Hepatocyte (in vitro differentiated cells): ENCODE measurements at regions not wholly inside any gene's neighbourhood (a gene's known extent, or its start where the extent isn't known, plus 50 kb on each side); places are given as distances from the start of the nearest gene placed in this dataset.

Experiments
- DNase-seq: peaks from one replicate; pipeline ENCODE4 v3.0.0-alpha.2; 2016; ENCODE audit warnings: low spot score
- H2AFZ ChIP-seq: fragments of 200-600 bp; sonication (generic); 2 replicates; pipeline ENCODE4 v1.6.0; 2016; ENCODE audit warnings: antibody characterized with exemption, mild to moderate bottlenecking
- H3K27ac ChIP-seq: fragments of 200-600 bp; sonication (generic); 2 replicates; pipeline ENCODE4 v1.5.1; 2016; ENCODE audit warnings: mild to moderate bottlenecking
- H3K27me3 ChIP-seq: fragments of 200-600 bp; sonication (generic); 2 replicates; pipeline ENCODE4 v1.6.1; 2016
- H3K36me3 ChIP-seq: fragments of 200-600 bp; sonication (generic); replicated peaks from 2 replicates; pipeline ENCODE4 v1.5.1; 2016; ENCODE audit warnings: low read depth; ENCODE audit not compliant: insufficient read depth
- H3K4me1 ChIP-seq: fragments of 200-600 bp; sonication (generic); 2 replicates; pipeline ENCODE4 v1.5.1; 2016; ENCODE audit warnings: mild to moderate bottlenecking, moderate library complexity; ENCODE audit not compliant: insufficient read depth
- H3K4me2 ChIP-seq: fragments of 200-600 bp; sonication (generic); 2 replicates; pipeline ENCODE4 v1.6.0; 2016
- H3K4me3 ChIP-seq: fragments of 200-600 bp; sonication (generic); 2 replicates; pipeline ENCODE4 v1.5.1; 2016; ENCODE audit warnings: mild to moderate bottlenecking
- H3K79me2 ChIP-seq: fragments of 200-600 bp; sonication (generic); 2 replicates; pipeline ENCODE4 v1.6.0; 2017; ENCODE audit warnings: mild to moderate bottlenecking
- H3K9me2 ChIP-seq: fragments of 200-600 bp; sonication (generic); replicated peaks from 2 replicates; pipeline ENCODE4 v1.6.0; 2017; ENCODE audit warnings: mild to moderate bottlenecking; ENCODE audit not compliant: insufficient read depth
- H3K9me3 ChIP-seq: fragments of 200-600 bp; sonication (generic); 2 replicates; pipeline ENCODE4 v1.5.1; 2016; ENCODE audit warnings: low read depth, mild to moderate bottlenecking
- H4K20me1 ChIP-seq: fragments of 200-600 bp; sonication (generic); 2 replicates; pipeline ENCODE4 v1.6.0; 2016; ENCODE audit warnings: mild to moderate bottlenecking; ENCODE audit not compliant: insufficient read depth, poor library complexity, severe bottlenecking
- CTCF ChIP-seq: fragments of 200-600 bp; sonication (generic); IDR thresholded peaks from 2 replicates; pipeline ENCODE4 v1.5.1; 2016; ENCODE audit warnings: antibody characterized with exemption, mild to moderate bottlenecking; ENCODE audit not compliant: poor library complexity
- EZH2 ChIP-seq: fragments of 200-600 bp; sonication (generic); IDR thresholded peaks from 2 replicates; pipeline ENCODE4 v1.6.1; 2016; ENCODE audit warnings: antibody characterized with exemption, mild to moderate bottlenecking, borderline replicate concordance
- EZH2phosphoT487 ChIP-seq: fragments of 200-600 bp; sonication (generic); IDR thresholded peaks from one replicate; pipeline ENCODE4 v1.6.1; 2018; ENCODE audit warnings: antibody characterized with exemption, mild to moderate bottlenecking, low read depth, moderate library complexity; ENCODE audit not compliant: unreplicated experiment, severe bottlenecking
- WGBS: methylation state at CpG from one replicate; pipeline ENCODE4 v1.1.6; 2016; ENCODE audit warnings: low lambda C conversion rate; ENCODE audit errors: missing lambda C conversion rate; 5-methylcytosine and 5-hydroxymethylcytosine counted together

- Histone ChIP-seq H2AFZ (no peak overlapping the region), H3K9me2 (no peaks in the 10 kb centered on the region), H3K27ac (no peak overlapping the region), H3K79me2 (no peaks in the 10 kb centered on the region), H3K27me3 (no peaks in the 10 kb centered on the region), H3K4me2 (no peak overlapping the region), H3K9me3 (no peaks in the 10 kb centered on the region), H3K4me1 (no peaks in the 10 kb centered on the region), H3K4me3 (no peak overlapping the region), H3K36me3 (no peaks in the 10 kb centered on the region), H4K20me1 (no peaks in the 10 kb centered on the region)
- no peak for TF ChIP-seq CTCF
- no peak for TF ChIP-seq EZH2
- TF ChIP-seq EZH2phosphoT487: no peak
- no peak for DNase-seq
- 88% methylated on average over 5 of the region's 5 CpGs for WGBS
Measured at GRCh38 chr2:164386231-164386630, 235.1 kb downstream of the GRB14 start.

GRCh38 chr2:164384434-164384833, 236.8 kb downstream of the GRB14 start:
- Histone ChIP-seq H3K4me2 (no peak overlapping the region), H3K9me3 (no peaks in the 10 kb centered on the region), H3K79me2 (no peaks in the 10 kb centered on the region), H3K9me2 (no peaks in the 10 kb centered on the region), H3K4me1 (no peaks in the 10 kb centered on the region), H4K20me1 (no peaks in the 10 kb centered on the region), H2AFZ (no peak overlapping the region), H3K4me3 (no peak overlapping the region), H3K27me3 (no peaks in the 10 kb centered on the region), H3K36me3 (no peaks in the 10 kb centered on the region), H3K27ac (no peak overlapping the region)
- TF ChIP-seq EZH2: no peak
- TF ChIP-seq EZH2phosphoT487: no peak
- TF ChIP-seq CTCF: no peak
- DNase-seq: no peak

GRCh38 chr2:164371916-164372315, 249.4 kb downstream of the GRB14 start:
- no peak overlapping the region for H2AFZ ChIP-seq
- no peak for DNase-seq
- H3K27ac ChIP-seq: no peak overlapping the region
- H3K4me3 ChIP-seq: no peak overlapping the region
- H4K20me1 ChIP-seq: no peaks in the 10 kb centered on the region
- H3K4me2 ChIP-seq: no peak overlapping the region
- H3K4me1 ChIP-seq: no peaks in the 10 kb centered on the region
- H3K79me2 ChIP-seq: no peaks in the 10 kb centered on the region
- TF ChIP-seq EZH2 (no peak), EZH2phosphoT487 (no peak), CTCF (no peak)
- no peaks in the 10 kb centered on the region for H3K9me2 ChIP-seq
- no peaks in the 10 kb centered on the region for H3K27me3 ChIP-seq
- no peaks in the 10 kb centered on the region for H3K36me3 ChIP-seq
- 81% methylated on average over 4 of the region's 4 CpGs for WGBS
- no peaks in the 10 kb centered on the region for H3K9me3 ChIP-seq

GRCh38 chr2:164369366-164369765, 251.9 kb downstream of the GRB14 start:
- 73% methylated on average over 1 of the region's 1 CpG for WGBS
- no peaks in the 10 kb centered on the region for H3K9me3 ChIP-seq
- H3K4me3 ChIP-seq: no peak overlapping the region
- H3K4me1 ChIP-seq: no peaks in the 10 kb centered on the region
- H2AFZ ChIP-seq: no peak overlapping the region
- H3K9me2 ChIP-seq: no peaks in the 10 kb centered on the region
- no peaks in the 10 kb centered on the region for H3K27me3 ChIP-seq
- no peaks in the 10 kb centered on the region for H3K36me3 ChIP-seq
- H3K79me2 ChIP-seq: no peaks in the 10 kb centered on the region
- DNase-seq: no peak
- no peak overlapping the region for H3K4me2 ChIP-seq
- H3K27ac ChIP-seq: no peak overlapping the region
- TF ChIP-seq CTCF (no peak), EZH2phosphoT487 (no peak), EZH2 (no peak)
- H4K20me1 ChIP-seq: no peaks in the 10 kb centered on the region
